ENCODE measurements at regions not wholly inside any gene's neighbourhood (a gene's known extent, or its start where the extent isn't known, plus 50 kb on each side); places are given as distances from the start of the nearest gene placed in this dataset.
A peak's percentile ranks its signal among the peaks of the same experiment; 100 is the strongest.

DNA sequence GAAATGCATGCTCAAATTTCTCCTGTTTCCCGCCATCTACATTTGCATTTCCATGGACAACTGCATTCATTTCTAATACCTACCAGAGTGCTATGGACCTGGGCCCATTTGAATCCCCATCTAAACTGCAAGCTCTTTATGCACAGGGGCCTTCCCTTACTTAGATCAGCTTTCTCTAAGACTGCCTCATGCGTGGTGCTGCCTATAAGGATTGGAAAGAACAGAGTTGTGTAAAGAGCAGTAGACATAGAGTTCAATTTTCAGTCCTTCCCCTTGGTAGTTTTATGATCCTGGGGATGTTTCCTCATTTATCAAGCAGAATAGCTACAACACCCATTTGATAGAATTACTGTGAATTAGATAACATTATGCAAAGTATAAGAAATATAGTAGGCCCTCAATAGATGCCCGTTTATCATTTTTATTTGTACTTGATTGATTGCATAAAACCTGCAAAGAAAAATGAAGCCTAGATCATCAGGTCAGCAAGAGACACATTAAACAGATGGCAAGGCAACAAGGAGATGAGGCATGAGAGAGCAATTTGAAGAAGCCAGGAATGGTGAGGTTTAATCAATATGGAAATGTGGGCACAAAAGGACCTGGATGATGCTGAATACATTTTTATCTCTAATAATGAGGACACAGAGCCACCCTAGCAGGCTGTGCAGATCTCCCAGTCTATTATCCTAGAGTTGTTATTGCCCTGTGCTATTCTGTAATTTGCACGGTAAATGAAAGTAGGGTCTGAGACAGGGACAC lies 359.7 kb downstream of the FAM181B start:
- no peak for DNase-seq (ENCODE audit: low spot score)

DNA sequence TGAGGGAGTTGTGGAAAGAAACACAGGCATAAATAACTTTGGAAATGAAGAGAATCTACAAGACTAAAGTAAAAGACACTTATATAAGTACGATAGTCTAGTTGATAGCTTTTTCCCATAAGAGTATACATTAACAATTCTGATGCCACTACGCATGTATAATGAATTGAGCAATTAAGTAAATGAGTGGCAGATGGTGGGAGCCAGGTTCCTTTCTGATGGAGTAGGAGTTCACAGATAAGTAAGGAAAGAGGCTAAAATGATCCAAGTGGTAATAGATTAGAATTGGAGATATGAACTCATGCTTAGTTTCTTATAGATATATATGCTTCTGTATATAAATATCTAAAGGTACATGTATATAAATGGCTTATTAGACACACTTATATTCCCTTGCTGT lies 368.3 kb downstream of the FAM181B start:
- DNase-seq (ENCODE audit: low spot score) = no peak

DNA sequence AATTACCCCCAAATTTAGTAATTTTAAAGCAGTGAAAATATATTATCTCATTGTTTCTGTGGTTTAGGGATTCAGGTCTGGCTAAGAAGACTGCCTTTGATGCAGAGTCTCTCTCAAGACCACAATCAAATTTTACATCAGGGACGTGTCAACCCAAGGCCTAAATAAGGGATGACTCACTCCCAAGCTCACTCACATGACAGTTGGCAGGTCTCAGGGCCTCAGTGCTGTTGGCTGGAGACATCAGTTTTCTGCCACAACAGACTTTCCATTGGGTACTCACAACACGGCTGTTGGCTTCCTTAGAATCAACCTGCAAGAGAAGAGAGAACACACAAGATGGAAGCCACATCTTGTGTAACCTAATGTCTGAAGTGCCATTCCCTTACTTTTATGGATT lies 377.3 kb downstream of the FAM181B start:
- no peak for DNase-seq (ENCODE audit: low spot score)

DNA sequence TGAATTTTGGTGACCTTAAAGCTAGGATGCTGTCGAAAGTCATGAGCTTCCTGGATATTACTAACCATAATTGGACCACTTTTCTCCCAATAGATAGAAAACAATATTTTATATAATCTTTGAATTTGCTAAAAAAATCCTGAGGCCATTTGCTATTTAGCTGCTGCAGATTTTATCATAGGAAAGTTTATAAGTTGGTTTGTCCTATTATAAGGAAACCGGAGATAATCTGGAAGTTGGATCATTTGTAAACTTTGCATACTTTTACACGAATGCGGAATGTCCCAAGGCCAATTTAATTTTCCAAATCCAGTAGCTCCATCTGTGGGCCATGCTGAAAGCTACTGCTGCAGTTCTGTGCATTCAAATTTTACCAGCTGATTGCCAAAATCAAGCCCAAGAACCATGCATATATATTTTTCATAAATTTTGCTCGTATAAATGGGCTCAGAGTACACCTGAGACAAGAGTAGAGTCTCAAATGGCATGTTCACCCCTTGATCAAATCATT lies 378.3 kb downstream of the FAM181B start:
- DNase-seq (ENCODE audit: low spot score) = no peak

DNA sequence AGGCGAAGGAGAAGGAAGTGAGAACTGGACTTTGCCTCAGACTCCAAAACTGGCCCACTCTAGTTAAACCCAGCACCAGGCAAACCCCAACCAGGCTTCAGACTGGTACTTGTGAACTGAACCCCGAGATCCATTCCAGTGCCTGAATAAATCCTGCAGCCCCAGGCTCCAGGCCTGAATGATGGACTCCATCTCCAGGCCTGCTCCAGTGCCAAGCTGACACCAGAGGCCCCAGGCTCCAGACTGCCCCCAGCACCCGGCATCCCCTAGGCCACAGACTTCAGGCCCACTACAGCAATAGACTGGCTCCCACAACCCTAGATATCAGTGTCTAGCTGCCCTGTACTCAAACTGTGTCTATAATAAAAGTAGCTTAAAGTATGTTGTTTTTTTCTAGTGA lies 406.8 kb downstream of the FAM181B start:
- no peak for DNase-seq (ENCODE audit: low spot score)

DNA sequence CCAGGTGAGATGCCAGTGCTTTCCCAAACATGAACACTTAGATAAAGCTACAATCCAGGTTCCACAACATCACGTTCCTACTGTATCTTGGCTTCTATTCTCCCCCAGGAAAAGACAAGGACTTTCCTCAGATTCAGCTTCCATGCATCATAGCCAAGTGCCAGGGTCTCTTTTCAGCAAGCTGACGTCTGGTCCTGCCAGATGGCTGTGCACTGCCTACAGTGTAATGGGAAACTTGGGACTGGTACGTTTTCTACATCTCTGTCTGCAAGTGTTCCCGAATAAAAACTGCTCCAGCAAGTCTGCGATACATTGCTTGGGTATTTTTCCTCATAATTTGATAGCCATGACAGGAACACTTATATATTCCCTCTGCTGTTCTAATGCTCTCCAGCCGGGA lies 412.5 kb downstream of the FAM181B start:
- no peak for DNase-seq (ENCODE audit: low spot score)

DNA sequence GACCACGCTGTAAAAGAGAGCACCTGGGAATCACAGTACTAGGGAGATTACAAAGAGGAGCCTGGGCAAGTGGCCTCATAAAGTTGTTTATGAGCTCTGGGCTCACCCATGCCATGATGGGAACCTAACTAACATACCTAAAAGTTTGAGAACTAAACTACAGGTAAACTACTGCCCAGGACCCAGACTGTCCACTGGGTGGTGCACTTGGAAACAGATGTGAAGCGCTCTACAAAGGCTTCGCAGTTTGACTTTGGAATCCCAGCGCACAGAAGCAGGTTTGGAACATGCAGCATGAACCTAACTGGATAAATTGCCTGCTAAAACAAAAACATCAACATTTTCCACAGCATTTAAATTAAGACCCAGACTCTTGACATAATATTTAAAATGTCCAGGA lies 418.6 kb downstream of the FAM181B start:
- DNase-seq (ENCODE audit: low spot score) = peak; percentile 31

DNA sequence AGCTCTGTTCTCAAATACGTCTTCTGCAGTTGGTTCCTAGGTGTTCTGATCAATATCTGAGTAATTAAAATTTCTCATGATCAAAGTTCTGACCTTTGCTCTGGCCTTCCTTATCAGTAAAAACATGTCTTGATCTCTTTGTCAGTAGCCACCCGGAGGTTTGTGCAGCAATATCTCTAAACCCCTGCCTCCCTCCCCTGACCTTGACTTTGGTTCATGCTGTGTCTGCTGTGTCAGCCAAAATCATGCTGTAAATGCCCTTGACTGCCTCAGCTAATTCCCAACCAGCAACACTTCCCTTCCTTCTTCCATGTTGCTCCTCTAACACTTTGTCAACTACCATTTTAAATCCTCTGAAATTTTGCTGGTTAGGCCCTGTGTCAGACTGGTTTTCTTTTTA lies 424.7 kb downstream of the FAM181B start:
- DNase-seq (ENCODE audit: low spot score) = no peak

DNA sequence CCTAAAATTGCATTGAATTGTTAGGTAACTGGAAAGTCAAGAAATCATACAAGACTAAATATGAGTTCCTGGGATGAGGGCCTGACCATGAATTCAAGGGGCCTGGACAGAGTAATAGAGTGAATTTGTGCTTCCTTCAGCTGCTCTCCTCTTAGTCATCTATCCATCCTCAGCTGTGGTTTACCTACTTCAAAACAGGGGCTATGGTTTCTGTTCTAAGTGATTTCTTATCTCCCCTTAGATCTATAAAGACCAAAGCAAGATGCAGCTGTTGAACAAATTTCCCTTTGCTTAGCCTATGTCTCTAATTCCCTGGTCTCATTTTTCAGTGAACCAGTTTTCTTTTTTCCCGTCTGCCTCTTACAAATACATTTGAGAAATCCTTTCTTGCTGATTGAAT lies 428.5 kb downstream of the FAM181B start:
- no peak for DNase-seq (ENCODE audit: low spot score)

DNA sequence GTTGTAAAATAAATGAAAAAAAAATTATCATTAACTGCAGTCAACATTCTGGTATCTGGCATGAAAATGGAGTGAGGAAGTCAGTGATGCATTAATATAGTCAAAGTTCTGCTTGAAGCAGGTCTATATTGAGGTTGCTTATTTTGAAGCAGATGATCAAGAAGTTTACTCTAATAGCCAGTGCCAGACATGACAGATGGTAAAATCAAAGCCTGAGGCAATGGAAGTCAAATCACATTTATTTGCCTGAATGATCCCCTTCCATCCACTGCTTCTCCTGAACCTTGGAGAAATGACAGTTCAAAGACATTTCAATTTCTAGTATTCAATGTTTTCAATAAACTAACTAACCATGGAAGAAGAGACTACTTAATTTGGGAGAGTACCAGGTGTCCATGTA lies 430.0 kb downstream of the FAM181B start:
- no peak for DNase-seq (ENCODE audit: low spot score)

DNA sequence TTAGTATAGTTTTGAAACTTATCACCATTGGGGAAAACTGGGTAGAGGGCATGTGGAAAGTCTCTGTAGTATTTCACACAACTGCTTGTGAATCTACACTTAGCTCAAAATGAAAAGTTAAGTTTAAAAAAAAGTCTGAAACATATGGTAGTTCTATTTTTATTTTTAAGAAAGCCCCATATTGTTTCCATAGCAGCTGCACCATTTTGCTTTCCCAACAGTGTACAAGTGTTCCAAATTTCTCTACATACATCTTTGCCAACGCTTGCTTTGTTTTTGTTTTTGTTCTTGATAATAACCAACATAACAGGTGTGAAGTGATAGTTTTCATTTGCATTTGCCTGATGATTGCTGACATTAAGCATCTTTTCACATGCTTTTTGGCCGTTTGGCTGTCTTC lies 445.2 kb downstream of the FAM181B start:
- DNase-seq (ENCODE audit: low spot score) = no peak

DNA sequence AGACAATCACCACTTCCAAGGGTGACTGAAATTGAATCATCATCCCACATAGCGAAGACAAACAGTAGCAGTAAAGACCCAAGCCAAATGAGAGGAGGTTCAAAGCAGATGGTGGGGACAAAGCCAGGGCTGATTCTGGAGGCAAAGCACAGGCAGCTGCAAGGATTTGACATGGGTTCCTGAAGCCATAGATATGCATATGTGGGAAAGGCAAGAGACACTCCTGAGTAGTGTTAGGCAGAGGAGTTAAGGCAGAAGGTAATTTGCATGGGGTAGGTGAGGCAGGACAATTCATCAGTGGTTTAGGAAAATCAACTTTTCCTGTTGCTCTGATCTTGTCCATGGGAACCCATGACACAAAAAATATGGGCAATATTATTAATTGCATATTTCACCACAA lies 462.8 kb downstream of the FAM181B start:
- DNase-seq (ENCODE audit: low spot score) = no peak

DNA sequence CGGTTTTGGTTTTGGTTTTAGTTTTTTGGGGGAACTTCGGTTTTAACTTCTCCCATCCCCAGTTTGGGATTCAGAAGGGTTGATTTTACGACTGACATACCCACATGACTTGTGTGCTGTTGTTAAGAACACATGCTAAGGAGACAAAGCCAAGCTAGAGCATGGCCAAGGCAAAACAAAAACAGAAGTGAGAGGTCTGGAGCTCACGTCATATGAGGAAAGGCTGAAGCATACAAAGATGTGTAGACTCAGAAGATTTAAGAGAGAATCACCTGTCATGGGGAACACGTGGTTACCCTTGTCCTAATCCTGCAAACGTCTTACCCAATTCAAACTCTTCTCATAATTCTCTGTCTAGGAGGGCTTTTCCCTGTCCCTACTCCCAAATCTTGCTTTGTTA lies 465.0 kb downstream of the FAM181B start:
- no peak for DNase-seq (ENCODE audit: low spot score)

DNA sequence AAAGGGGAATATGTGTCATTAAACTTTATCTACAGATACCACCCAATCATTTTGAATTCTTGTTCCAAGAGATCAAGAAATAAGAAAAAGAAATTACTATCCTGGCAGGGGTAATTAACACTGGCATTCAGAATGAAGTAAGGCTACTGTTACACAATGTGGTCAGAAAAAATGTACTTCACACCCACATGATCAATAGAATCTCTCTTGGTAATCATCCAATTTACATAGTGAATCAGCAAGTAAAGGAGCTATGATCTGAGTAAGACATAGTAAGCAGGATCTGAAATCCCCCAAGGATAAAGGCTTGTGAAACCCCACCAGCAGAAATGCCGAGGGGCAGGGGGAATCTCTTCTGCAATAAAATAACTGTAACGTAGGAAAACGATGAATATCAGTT lies 466.5 kb downstream of the FAM181B start:
- DNase-seq (ENCODE audit: low spot score) = no peak

DNA sequence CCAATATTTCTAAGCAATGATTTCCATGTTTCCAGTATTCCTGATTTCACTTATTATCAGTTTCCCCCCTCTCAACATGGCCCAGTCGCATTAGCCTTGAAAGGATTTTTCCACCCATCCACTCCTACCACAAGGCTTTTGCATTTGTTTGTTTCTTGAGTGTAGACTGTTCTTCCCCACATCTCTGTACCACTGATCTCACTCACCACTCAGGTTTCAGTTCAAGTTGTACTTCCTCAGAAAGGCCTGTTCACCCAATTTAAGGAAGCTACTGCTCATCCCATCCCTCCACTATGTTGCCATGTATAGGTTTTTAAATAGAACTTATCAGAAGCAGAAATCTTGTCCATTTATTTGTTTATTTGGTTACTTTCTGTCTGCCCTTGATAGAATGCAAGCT lies 472.3 kb downstream of the FAM181B start:
- DNase-seq (ENCODE audit: low spot score) = no peak

DNA sequence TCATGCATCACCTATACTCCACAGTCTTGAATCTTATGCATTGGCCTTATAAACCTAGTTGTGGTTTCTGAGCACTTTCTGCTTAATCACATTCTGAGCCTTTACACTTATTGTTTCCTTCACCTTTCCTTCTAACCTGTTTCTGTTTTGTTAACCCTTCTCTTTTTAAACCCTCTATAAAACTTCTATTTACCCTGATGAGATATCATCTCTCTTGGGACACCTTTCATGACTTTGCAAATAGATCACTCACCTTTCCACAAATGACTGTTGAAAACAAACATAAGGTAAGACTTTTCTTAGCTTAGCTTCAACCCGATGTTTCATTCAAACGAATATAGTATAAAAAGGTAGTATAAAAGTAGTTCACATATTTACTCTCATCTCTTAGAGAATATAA lies 483.6 kb downstream of the FAM181B start:
- DNase-seq (ENCODE audit: low spot score) = no peak

DNA sequence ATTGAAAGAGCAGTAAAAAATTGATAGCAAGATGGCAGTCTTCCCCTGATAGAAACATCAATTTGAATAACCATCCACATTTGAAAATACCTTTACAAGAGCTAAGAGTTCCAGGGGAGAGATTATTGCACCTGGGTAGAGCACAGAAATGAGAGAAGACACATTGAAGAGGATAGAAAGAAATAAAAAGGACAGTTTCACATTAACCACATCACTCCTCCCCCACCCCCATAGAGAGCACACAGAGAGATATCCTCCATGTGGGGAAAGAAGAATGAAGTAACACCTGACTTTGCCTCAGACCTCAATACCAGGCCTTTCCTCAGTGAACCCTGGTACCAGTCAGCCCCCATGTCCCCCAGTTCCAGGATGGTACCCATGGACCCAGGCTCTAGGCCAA lies 486.7 kb downstream of the FAM181B start:
- no peak for DNase-seq (ENCODE audit: low spot score)

DNA sequence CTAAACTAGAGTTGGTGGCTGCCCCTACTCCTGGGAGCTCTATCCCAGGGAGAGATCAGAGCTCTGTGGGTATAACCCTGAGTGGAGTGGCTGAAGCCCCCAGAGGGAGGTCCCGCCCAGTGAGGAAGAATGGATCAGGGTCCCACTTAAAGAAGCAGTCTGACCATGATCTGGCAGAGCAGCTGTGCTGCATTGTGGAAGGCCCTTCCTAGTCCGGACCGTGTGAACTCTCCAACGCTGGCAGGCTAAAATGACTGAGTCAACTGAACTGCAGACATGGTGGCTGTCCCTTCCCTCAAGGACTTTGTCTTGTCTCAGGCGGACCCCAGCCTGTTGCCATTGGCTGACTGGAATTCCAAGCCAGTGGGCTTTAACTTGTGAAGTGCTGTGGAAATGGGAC lies 494.2 kb downstream of the FAM181B start:
- no peak for DNase-seq (ENCODE audit: low spot score)

DNA sequence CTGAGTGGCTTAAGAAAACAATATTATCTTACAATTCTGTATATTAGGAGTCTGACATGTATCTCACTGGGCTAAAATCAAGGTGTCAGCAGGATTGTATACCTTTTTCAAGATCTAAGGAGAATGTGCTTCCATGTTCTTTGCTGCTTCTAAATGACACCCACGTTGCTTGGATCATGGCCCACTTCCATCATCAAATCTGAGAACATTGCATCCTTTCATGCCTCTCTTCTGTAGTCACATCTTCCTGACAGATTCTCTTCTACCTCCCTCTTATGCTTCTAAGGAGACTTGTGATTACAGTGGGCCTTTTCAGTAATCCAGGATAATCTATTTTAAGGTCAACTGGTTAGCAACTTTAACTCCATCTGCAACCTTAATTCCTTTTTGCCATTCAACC lies 499.4 kb downstream of the FAM181B start:
- DNase-seq (ENCODE audit: low spot score) = no peak

DNA sequence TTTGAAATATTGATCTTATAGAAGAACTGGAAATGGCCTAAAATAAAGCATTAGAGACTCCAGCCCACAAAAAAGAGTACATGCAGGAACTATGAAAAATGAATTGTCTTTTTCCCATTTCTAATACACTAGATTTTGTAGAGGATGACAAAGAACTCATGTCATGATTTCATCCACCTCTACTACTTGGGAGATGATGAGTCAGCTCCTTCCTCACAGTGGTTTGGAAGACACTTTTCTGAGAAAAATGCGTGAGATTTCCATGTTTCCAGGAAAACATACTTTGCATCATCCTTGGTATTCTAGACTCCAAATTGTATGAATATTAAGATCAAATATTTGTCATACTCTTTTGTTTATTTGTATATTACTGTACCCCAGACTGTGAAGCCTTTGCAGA lies 500.5 kb downstream of the FAM181B start:
- DNase-seq (ENCODE audit: low spot score) = no peak

DNA sequence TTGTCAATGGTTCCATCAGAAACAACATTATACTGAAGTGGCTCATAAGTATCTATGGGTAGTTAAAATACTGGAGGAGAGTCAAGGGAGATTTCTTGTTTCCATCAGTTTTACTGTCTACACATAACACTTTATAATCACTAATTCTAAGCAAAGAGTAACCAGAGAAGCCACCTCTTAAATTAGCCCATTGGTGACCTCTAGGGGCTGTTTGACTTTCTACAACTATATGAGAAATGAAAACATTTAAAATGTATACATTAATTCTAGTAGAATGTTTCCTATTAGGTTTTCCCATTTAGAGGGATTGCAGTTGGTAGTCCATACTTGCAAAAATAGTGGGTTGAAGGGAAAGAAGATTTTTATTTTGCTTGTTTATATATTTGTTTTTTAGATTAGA lies 504.3 kb downstream of the FAM181B start:
- DNase-seq (ENCODE audit: low spot score) = peak; percentile 33

DNA sequence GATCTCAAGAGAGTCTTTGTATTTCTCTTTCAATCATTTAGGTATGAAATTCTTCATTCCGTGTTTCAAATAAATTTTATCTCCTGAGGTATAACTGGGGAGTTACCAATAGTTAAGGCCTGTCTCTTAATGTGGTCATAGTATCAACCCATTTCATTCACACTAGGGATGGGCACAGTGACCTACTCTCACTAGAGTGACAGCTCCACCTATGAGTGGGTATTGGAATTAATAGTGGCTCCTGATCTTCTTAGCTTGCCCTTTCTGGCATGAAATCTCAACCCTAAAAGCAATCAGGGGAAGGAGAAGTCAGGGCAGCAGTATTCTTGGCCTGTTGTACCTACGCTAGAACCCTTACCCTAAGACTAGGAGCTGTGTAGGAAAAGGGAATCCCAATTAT lies 507.7 kb downstream of the FAM181B start:
- no peak for DNase-seq (ENCODE audit: low spot score)

DNA sequence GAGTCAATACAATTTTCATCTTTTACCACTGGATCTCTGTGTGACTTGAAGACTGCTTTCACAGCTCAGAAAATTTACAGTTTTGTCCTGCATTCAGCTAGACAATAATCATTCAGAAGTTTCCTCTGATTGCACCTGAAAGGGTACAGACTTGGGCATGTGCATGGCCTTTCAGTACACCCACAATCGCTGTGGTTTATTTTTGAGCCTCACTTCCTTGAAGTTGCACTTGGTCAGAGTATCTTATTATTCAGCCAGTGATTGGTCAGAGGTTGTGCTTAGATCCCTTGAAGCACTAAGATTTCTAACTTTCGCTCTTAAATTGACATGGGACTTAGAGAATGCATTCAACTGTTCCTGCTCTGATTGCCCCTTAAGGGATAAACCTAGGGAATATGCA lies 508.2 kb downstream of the FAM181B start:
- DNase-seq (ENCODE audit: low spot score) = no peak

DNA sequence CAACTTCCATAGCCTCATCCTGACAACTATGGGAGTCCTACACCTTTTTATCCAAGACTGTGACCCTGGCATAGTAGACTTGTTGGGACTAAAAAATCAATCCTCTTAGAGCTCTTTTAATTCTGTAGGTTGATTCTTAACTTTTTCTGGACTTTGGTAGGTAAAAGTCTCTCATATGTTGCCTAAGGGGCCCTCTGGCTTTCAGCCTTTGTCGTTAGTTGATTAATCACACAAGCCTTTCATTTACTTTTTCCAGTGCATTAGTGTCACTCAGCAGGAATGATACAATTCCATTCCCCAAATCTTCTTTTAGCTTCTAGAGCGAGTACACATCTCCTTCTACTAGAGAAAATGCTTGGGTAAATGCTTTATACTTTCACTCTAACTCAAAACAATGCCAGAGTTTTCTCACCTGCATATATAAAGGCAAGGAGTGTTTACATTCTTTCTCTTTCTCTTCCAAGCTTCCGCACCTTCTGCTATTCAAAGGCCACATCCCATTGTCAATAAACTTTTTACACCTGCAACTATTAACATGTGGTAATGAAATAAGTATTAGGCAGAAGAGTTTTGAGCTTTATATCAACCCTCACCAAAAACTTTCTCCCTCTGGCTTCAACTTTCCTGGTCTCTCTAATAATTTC lies 516.6 kb downstream of the FAM181B start:
- DNase-seq (ENCODE audit: low spot score) = no peak

Measured in kidney tubule cell (primary cell).